ENCODE measurements at regions not wholly inside any gene's neighbourhood (a gene's known extent, or its start where the extent isn't known, plus 50 kb on each side); places are given as distances from the start of the nearest gene placed in this dataset.

DNA sequence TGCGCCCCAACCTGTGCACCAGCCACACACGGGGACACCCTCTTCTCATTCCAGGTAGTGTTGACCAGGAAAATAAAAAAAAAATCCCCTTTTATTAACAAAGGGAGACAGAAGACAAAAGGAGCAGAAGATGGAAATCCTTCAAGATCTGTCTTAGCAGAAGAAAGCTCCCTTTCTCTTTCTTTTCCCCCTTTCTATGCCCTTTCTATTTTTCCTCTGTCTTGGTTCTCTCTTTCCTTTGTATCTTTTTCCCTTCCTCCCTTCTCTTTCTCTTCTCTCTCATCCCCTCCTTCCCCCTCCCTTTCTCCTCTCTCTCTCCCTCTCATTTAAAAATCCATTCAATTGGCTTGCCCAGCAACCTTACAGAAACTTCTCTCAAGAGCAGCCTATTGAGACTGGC is 254.1 kb upstream of the ZFHX3 start:
- Histone ChIP-seq H3K36me3 (ENCODE audit: insufficient read depth, low read length) (no peaks in the 10 kb centered on the region), H3K9me2 (ENCODE audit: low read depth, low read length) (no peaks in the 10 kb centered on the region), H3F3A (ENCODE audit: insufficient read depth, low read length) (no peaks in the 10 kb centered on the region), H3K27me3 (ENCODE audit: insufficient read depth, low read length) (no peaks in the 10 kb centered on the region; the same call in 1 of the 2 replicates), H3K9me3 (ENCODE audit: low read length) (no peaks in the 10 kb centered on the region), H3K9ac (ENCODE audit: low read length) (no peak overlapping the region), H3K4me2 (ENCODE audit: low read length) (no peak overlapping the region), H3K4me1 (ENCODE audit: insufficient read depth, low read length, severe bottlenecking) (no peaks in the 10 kb centered on the region), H3K79me2 (ENCODE audit: insufficient read depth, low read length) (no peaks in the 10 kb centered on the region), H2AFZ (ENCODE audit: low read length) (no peak overlapping the region), H3K4me3 (ENCODE audit: low read depth, low read length, poor library complexity, severe bottlenecking) (no peak overlapping the region), H3K27ac (ENCODE audit: low read depth, low read length, poor library complexity, severe bottlenecking) (no peak overlapping the region), H4K20me1 (ENCODE audit: insufficient read depth, low read length) (no peaks in the 10 kb centered on the region)
- TF ChIP-seq CTCF (IDR thresholded peaks at IDR 0.05; ENCODE audit: low read length) (no peak), EZH2 (IDR thresholded peaks at IDR 0.05; ENCODE audit: borderline replicate concordance, low read length) (no peak)

GRCh38 chr16:73299346-73299745 is 251.4 kb upstream of the ZFHX3 start:
- Histone ChIP-seq H3F3A (ENCODE audit: insufficient read depth, low read length) (no peaks in the 10 kb centered on the region), H3K27ac (ENCODE audit: low read depth, low read length, poor library complexity, severe bottlenecking) (no peak overlapping the region), H3K27me3 (ENCODE audit: insufficient read depth, low read length) (no peaks in the 10 kb centered on the region; the same call in 1 of the 2 replicates), H3K9me3 (ENCODE audit: low read length) (no peaks in the 10 kb centered on the region), H3K4me1 (ENCODE audit: insufficient read depth, low read length, severe bottlenecking) (no peaks in the 10 kb centered on the region), H4K20me1 (ENCODE audit: insufficient read depth, low read length) (no peaks in the 10 kb centered on the region), H3K36me3 (ENCODE audit: insufficient read depth, low read length) (no peaks in the 10 kb centered on the region), H3K79me2 (ENCODE audit: insufficient read depth, low read length) (no peaks in the 10 kb centered on the region), H3K9me2 (ENCODE audit: low read depth, low read length) (no peaks in the 10 kb centered on the region), H2AFZ (ENCODE audit: low read length) (no peak overlapping the region), H3K9ac (ENCODE audit: low read length) (no peak overlapping the region), H3K4me3 (ENCODE audit: low read depth, low read length, poor library complexity, severe bottlenecking) (no peak overlapping the region), H3K4me2 (ENCODE audit: low read length) (no peak overlapping the region)
- TF ChIP-seq CTCF (IDR thresholded peaks at IDR 0.05; ENCODE audit: low read length) (no peak), EZH2 (IDR thresholded peaks at IDR 0.05; ENCODE audit: borderline replicate concordance, low read length) (no peak)

DNA sequence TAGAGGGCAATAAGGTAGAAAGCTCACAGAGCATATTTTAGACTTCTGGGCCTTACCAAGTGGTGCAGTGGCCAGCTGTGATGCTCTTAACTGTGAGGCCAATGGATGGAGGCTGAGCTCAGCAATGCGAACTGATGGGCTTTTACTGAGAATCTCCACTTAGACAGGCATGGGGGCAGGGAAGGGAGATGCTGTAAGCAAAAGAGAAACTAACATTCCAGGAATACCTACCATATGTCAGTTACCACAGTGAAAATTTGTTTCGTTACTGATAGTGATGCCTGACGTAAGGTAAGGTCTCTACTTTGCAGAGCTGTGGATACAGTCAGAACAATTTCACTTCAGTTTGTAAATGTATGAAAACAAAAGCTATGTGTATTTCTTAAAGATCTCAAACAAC is 250.6 kb upstream of the ZFHX3 start:
- no peaks in the 10 kb centered on the region for H3K9me3 ChIP-seq (ENCODE audit: low read length)
- no peak overlapping the region for H2AFZ ChIP-seq (ENCODE audit: low read length)
- H3K9me2 ChIP-seq (ENCODE audit: low read depth, low read length): no peaks in the 10 kb centered on the region
- no peak overlapping the region for H3K27ac ChIP-seq (ENCODE audit: low read depth, low read length, poor library complexity, severe bottlenecking)
- no peaks in the 10 kb centered on the region for H3F3A ChIP-seq (ENCODE audit: insufficient read depth, low read length)
- no peak overlapping the region for H3K4me2 ChIP-seq (ENCODE audit: low read length)
- H3K9ac ChIP-seq (ENCODE audit: low read length): no peak overlapping the region
- H3K79me2 ChIP-seq (ENCODE audit: insufficient read depth, low read length): no peaks in the 10 kb centered on the region
- H3K4me3 ChIP-seq (ENCODE audit: low read depth, low read length, poor library complexity, severe bottlenecking): no peak overlapping the region
- H3K27me3 ChIP-seq (ENCODE audit: insufficient read depth, low read length): peaks cover 1% of the 10 kb centered on the region; the same call in 1 of the 2 replicates
- no peaks in the 10 kb centered on the region for H3K4me1 ChIP-seq (ENCODE audit: insufficient read depth, low read length, severe bottlenecking)
- H3K36me3 ChIP-seq (ENCODE audit: insufficient read depth, low read length): no peaks in the 10 kb centered on the region
- no peak for TF ChIP-seq CTCF (IDR thresholded peaks at IDR 0.05; ENCODE audit: low read length)
- TF ChIP-seq EZH2 (IDR thresholded peaks at IDR 0.05; ENCODE audit: borderline replicate concordance, low read length): no peak
- no peaks in the 10 kb centered on the region for H4K20me1 ChIP-seq (ENCODE audit: insufficient read depth, low read length)
